ENCODE measurements at regions not wholly inside any gene's neighbourhood (a gene's known extent, or its start where the extent isn't known, plus 50 kb on each side); places are given as distances from the start of the nearest gene placed in this dataset.
"Not testable (repeated sequence)": the region's sequence is repeated elsewhere in the genome, so short reads cannot be mapped to it uniquely, and the experiment has no call there.

GRCh38 chr4:59608466-59608865 lies 1591.7 kb upstream of the ADGRL3 start:
- DNase-seq, result no peak

GRCh38 chr4:59612235-59612634 lies 1587.9 kb upstream of the ADGRL3 start:
- no peak for DNase-seq

- no peak for DNase-seq
These were observed 1584.8 kb upstream of the ADGRL3 start for GRCh38 chr4:59615316-59615715.

- DNase-seq, result no peak
These were observed 1570.8 kb upstream of the ADGRL3 start for GRCh38 chr4:59629348-59629747.

- no peak for DNase-seq
These were observed 1569.9 kb upstream of the ADGRL3 start for GRCh38 chr4:59630235-59630634.

- DNase-seq, result no peak
These were observed 1569.2 kb upstream of the ADGRL3 start for GRCh38 chr4:59630922-59631321.

- DNase-seq, result no peak
These were observed 1562.5 kb upstream of the ADGRL3 start for GRCh38 chr4:59637596-59637995.

- no peak for DNase-seq
These were observed 1556.4 kb upstream of the ADGRL3 start for GRCh38 chr4:59643682-59644081.

- no peak for DNase-seq
These were observed 1555.4 kb upstream of the ADGRL3 start for GRCh38 chr4:59644765-59645164.

- DNase-seq, result no peak
These were observed 1554.0 kb upstream of the ADGRL3 start for GRCh38 chr4:59646082-59646481.

- DNase-seq, result no peak
These were observed 1553.1 kb upstream of the ADGRL3 start for GRCh38 chr4:59647011-59647410.

- DNase-seq, result no peak
These were observed 1552.6 kb upstream of the ADGRL3 start for GRCh38 chr4:59647500-59647899.

GRCh38 chr4:59650861-59651260 lies 1549.3 kb upstream of the ADGRL3 start:
- DNase-seq, result no peak

GRCh38 chr4:59655996-59656395 lies 1544.1 kb upstream of the ADGRL3 start:
- no peak for DNase-seq

- DNase-seq, result no peak
These were observed 1535.4 kb upstream of the ADGRL3 start for GRCh38 chr4:59664771-59665170.

- no peak for DNase-seq
These were observed 1533.5 kb upstream of the ADGRL3 start for GRCh38 chr4:59666645-59667044.

GRCh38 chr4:59671037-59671436 lies 1529.1 kb upstream of the ADGRL3 start:
- no peak for DNase-seq

GRCh38 chr4:59676389-59676788 lies 1523.7 kb upstream of the ADGRL3 start:
- no peak for DNase-seq

- not testable (repeated sequence) for DNase-seq
These were observed 1523.1 kb upstream of the ADGRL3 start for GRCh38 chr4:59676992-59677391.

- no peak for DNase-seq
These were observed 1514.5 kb upstream of the ADGRL3 start for GRCh38 chr4:59685626-59686025.

- no peak for DNase-seq
These were observed 1511.0 kb upstream of the ADGRL3 start for GRCh38 chr4:59689149-59689548.

GRCh38 chr4:59695355-59696053 lies 1504.6 kb upstream of the ADGRL3 start:
- DNase-seq, result no peak

- DNase-seq, result no peak
These were observed 1502.1 kb upstream of the ADGRL3 start for GRCh38 chr4:59698041-59698440.

GRCh38 chr4:59700651-59701050 lies 1499.5 kb upstream of the ADGRL3 start:
- DNase-seq, result no peak

All from renal pelvis (tissue), 1 donor.